Ishikawa (cell line): ENCODE measurements at regions not wholly inside any gene's neighbourhood (a gene's known extent, or its start where the extent isn't known, plus 50 kb on each side); places are given as distances from the start of the nearest gene placed in this dataset.

ENCODE experiments used
- CEBPB ChIP-seq: IDR thresholded peaks from 2 replicates; pipeline ENCODE4 v1.6.1; 2012
- CREB1 ChIP-seq: IDR thresholded peaks from 2 replicates; pipeline ENCODE4 v1.6.1; 2012; ENCODE audit warnings: low read depth
- EGR1 ChIP-seq: IDR thresholded peaks from 2 replicates; pipeline ENCODE4 v1.6.1; 2012
- EP300 ChIP-seq: IDR thresholded peaks from 2 replicates; pipeline ENCODE4 v1.6.1; 2012; ENCODE audit warnings: borderline replicate concordance
- FOXM1 ChIP-seq: IDR thresholded peaks from 2 replicates; pipeline ENCODE4 v1.6.1; 2012; ENCODE audit warnings: low read depth, borderline replicate concordance
- NFIC ChIP-seq: IDR thresholded peaks from 2 replicates; pipeline ENCODE4 v1.6.1; 2012
- RAD21 ChIP-seq: IDR thresholded peaks from 2 replicates; pipeline ENCODE4 v1.6.1; 2012; ENCODE audit warnings: low read depth
- TAF1 ChIP-seq: IDR thresholded peaks from 2 replicates; pipeline ENCODE4 v1.6.1; 2012; ENCODE audit warnings: low read depth, mild to moderate bottlenecking
- TCF12 ChIP-seq: IDR thresholded peaks from 2 replicates; pipeline ENCODE4 v1.6.1; 2012; ENCODE audit warnings: low read depth
- TEAD4 ChIP-seq: IDR thresholded peaks from 2 replicates; pipeline ENCODE4 v1.6.1; 2012
- USF1 ChIP-seq: IDR thresholded peaks from 2 replicates; pipeline ENCODE4 v1.6.1; 2012
- YY1 ChIP-seq: IDR thresholded peaks from 2 replicates; pipeline ENCODE4 v1.6.1; 2012; ENCODE audit warnings: low read depth
- ZBTB7A ChIP-seq: IDR thresholded peaks from 2 replicates; pipeline ENCODE4 v1.6.1; 2012; ENCODE audit warnings: low read depth
- TF ChIP-seq, protein P1 (sequence below): IDR thresholded peaks from 2 replicates; pipeline ENCODE4 v1.6.1; 2012
- TF ChIP-seq, protein P2 (sequence below): IDR thresholded peaks from 2 replicates; pipeline ENCODE4 v1.6.1; 2012; ENCODE audit warnings: low read depth, mild to moderate bottlenecking

GRCh38 chr5:64110222-64110621 is 55.4 kb upstream of the RNF180 start:
- TF ChIP-seq TCF12 (no peak), NFIC (no peak), CREB1 (no peak), EGR1 (no peak), YY1 (no peak), TEAD4 (no peak)

GRCh38 chr5:64108674-64109073 is 57.0 kb upstream of the RNF180 start:
- TF ChIP-seq TCF12: no peak

DNA sequence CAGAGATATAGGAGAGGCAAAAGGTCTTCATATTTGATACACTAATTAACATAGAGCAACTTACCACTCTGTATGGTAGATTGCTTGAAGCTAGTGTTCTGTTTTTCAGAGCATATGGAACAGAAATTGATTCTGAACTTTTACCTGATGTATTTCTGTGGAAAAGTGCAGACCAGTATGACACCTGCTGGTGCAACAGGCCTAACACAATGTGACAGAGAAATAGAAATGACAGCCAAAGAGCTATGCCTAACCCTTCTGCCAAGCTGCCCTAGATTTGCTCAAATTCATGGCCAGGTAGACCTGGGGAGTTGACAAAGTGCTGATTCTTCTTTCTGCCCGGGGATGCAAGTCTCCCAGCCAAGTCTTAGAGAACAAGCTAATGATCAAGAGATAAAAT is 65.4 kb upstream of the RNF180 start:
- TF ChIP-seq, protein P1, sequence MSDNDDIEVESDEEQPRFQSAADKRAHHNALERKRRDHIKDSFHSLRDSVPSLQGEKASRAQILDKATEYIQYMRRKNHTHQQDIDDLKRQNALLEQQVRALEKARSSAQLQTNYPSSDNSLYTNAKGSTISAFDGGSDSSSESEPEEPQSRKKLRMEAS: no peak
- TF ChIP-seq NFIC (no peak), TAF1 (no peak), FOXM1 (no peak), CEBPB (no peak), USF1 (no peak), TCF12 (no peak), YY1 (no peak), CREB1 (no peak), EGR1 (no peak), TEAD4 (no peak), EP300 (no peak), ZBTB7A (no peak)
- TF ChIP-seq, protein P2, sequence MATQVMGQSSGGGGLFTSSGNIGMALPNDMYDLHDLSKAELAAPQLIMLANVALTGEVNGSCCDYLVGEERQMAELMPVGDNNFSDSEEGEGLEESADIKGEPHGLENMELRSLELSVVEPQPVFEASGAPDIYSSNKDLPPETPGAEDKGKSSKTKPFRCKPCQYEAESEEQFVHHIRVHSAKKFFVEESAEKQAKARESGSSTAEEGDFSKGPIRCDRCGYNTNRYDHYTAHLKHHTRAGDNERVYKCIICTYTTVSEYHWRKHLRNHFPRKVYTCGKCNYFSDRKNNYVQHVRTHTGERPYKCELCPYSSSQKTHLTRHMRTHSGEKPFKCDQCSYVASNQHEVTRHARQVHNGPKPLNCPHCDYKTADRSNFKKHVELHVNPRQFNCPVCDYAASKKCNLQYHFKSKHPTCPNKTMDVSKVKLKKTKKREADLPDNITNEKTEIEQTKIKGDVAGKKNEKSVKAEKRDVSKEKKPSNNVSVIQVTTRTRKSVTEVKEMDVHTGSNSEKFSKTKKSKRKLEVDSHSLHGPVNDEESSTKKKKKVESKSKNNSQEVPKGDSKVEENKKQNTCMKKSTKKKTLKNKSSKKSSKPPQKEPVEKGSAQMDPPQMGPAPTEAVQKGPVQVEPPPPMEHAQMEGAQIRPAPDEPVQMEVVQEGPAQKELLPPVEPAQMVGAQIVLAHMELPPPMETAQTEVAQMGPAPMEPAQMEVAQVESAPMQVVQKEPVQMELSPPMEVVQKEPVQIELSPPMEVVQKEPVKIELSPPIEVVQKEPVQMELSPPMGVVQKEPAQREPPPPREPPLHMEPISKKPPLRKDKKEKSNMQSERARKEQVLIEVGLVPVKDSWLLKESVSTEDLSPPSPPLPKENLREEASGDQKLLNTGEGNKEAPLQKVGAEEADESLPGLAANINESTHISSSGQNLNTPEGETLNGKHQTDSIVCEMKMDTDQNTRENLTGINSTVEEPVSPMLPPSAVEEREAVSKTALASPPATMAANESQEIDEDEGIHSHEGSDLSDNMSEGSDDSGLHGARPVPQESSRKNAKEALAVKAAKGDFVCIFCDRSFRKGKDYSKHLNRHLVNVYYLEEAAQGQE: no peak

DNA sequence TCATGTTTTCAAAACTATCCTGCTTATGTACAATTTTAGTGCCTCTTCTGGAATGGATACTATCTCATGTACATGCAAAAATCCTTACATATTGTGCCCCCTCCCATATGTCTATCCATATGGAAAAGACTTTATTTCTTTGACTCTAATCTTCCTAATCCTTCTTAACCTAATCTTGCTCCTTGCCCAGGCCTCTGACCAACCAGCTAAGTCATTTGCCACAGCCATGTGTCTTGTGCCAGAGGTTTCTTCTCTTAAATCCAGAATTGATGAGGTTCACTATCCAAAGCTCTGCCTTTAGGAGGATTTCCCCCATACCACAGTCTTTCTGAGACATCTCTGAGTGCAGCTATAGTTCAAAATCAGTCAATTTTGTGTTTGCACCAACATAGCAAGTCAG is 68.9 kb upstream of the RNF180 start:
- no peak for TF ChIP-seq EP300
- no peak for TF ChIP-seq FOXM1
- TF ChIP-seq NFIC: no peak
- no peak for TF ChIP-seq ZBTB7A
- TF ChIP-seq, protein P1: no peak
- TF ChIP-seq TCF12: no peak
- TF ChIP-seq TAF1: no peak
- no peak for TF ChIP-seq TEAD4
- TF ChIP-seq USF1: no peak
- no peak for TF ChIP-seq EGR1
- TF ChIP-seq, protein P2: no peak
- no peak for TF ChIP-seq CREB1
- no peak for TF ChIP-seq RAD21
- no peak for TF ChIP-seq YY1
- no peak for TF ChIP-seq CEBPB

DNA sequence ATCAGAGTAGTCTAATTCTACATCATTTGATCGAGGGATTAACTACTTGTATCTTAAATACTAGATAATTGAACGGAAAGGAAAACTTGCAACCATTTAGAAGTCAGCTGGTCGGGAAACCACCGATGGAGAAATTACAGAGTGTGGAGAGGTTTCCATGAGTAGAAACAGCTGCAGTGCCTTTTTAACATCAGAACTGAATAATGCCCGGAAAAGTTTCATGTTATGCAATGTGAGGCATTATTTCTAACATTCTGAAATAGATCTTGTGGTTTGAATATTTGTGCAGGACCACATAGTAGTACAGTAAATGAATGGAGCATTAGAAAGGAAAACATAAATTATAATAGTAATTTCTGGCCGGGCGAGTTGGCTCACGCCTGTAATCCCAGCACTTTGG is 88.1 kb upstream of the RNF180 start:
- TF ChIP-seq CREB1 (no peak), RAD21 (no peak), TAF1 (no peak), YY1 (no peak), EGR1 (no peak), FOXM1 (no peak), TCF12 (no peak)

DNA sequence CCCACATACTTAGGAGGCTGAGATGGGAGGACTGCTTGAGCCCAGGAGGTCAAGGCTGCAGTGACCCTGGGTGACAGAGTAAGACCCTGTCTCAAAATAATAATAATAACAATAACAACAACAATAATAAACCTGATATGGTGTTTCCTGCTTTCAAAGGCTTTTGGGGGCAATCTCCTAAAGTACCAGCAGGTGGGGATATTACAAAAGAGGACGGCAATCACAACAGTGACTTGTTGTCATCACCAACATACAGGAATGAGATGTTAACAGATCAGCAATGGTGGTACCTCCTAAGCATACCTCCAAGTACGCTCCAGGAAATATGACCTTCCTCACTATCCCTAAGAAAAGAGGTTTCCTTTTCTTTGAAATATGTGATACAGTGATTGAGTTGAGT is 91.1 kb upstream of the RNF180 start:
- TF ChIP-seq TCF12 (no peak), TEAD4 (no peak), RAD21 (peak; percentile 53), USF1 (no peak), CEBPB (no peak), YY1 (no peak), ZBTB7A (no peak), FOXM1 (no peak), CREB1 (no peak)
